Activated naive CD4-positive, alpha-beta T cell treated with anti-CD3 and anti-CD28 coated beads for 36 hours (primary cell): ENCODE measurements at regions not wholly inside any gene's neighbourhood (a gene's known extent, or its start where the extent isn't known, plus 50 kb on each side); places are given as distances from the start of the nearest gene placed in this dataset.

Experiments used
- CTCF ChIA-PET: fragments of 350-600 bp; sonication (Branson Sonifier 250); formaldehyde crosslinking; loops from one replicate; lab custom pipeline; 2021; ENCODE audit warnings: antibody characterized with exemption; lab: Charles Lee
- DNase-seq: peaks from one replicate; pipeline ENCODE4 v3.0.0-alpha.2; 2020
- H3K27ac Mint-ChIP-seq: one replicate; pipeline ENCODE4 v1.8.0; 2021; ENCODE audit warnings: mild to moderate bottlenecking, mixed read lengths
- H3K27me3 Mint-ChIP-seq: one replicate; pipeline ENCODE4 v1.8.0; 2021; ENCODE audit warnings: low read depth, mixed read lengths
- H3K36me3 Mint-ChIP-seq: one replicate; pipeline ENCODE4 v1.8.0; 2021; ENCODE audit warnings: low read depth, mixed read lengths
- H3K4me1 Mint-ChIP-seq: one replicate; pipeline ENCODE4 v1.8.0; 2021; ENCODE audit warnings: low read depth, mixed read lengths
- H3K4me3 Mint-ChIP-seq: one replicate; pipeline ENCODE4 v1.8.0; 2021; ENCODE audit warnings: mild to moderate bottlenecking, moderate library complexity, mixed read lengths
- H3K9me3 Mint-ChIP-seq: one replicate; pipeline ENCODE4 v1.8.0; 2021; ENCODE audit warnings: mixed read lengths
- intact Hi-C: fragments of 100-400 bp; cut with micrococcal nuclease; formaldehyde crosslinking; loops from one replicate; pipeline ENCODE4 v1.15.1; 2023

DNA sequence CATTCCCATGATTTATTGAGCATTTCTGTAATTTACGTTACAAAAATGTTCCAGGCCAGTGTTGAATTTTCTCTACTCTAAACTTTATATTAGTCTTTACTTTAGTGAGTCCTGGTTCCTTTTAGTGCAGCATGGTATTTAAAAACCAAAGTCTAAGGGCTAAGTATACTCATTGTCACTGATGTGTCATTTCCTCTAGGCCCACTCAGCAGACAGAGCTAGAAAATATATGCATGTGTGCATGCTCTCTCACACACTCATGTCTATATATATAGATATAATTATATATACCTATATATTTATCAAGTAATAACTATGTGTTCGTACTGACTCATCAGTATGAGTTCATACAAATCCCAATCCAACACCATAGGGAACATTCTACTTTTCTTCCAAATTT is 132.5 kb upstream of the SLC8A1 start:
- CTCF ChIA-PET: no interaction called here
- Mint-ChIP-seq H3K9me3 (peaks cover 3% of the 10 kb centered on the region), H3K27ac (no peak overlapping the region), H3K4me1 (no peaks in the 10 kb centered on the region), H3K27me3 (no peaks in the 10 kb centered on the region), H3K36me3 (no peaks in the 10 kb centered on the region), H3K4me3 (no peak overlapping the region)
- DNase-seq: no peak
- intact Hi-C loops: no loop called here

- DNase-seq: no peak
- H3K27ac Mint-ChIP-seq: no peak overlapping the region
- H3K36me3 Mint-ChIP-seq: no peaks in the 10 kb centered on the region
- no peak overlapping the region for H3K4me3 Mint-ChIP-seq
- CTCF ChIA-PET: no interaction called here
- H3K9me3 Mint-ChIP-seq: no peaks in the 10 kb centered on the region
- no peaks in the 10 kb centered on the region for H3K4me1 Mint-ChIP-seq
- intact Hi-C loops: no loop called here
- no peaks in the 10 kb centered on the region for H3K27me3 Mint-ChIP-seq
Measured at GRCh38 chr2:40591774-40592173, 139.9 kb upstream of the SLC8A1 start.

DNA sequence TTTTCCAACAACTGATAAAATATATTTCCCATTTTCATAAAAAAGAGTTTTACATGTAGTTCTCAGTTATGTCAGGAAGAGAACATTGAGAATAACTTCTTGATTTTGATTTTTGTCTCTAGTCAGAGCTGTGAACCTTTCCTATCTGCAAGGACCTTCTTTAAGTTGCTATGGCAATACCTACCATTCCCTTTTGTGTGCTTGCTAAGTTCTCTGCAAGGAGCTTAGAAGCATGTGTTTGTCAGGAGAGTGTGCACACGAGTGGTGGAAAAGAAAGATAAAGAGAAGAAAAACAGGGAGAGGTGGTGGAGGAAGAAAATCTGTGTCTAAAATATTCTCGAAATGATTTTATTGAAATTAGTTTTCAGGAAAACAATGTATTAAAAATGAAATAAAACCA is 140.3 kb upstream of the SLC8A1 start:
- intact Hi-C loops: no loop called here
- DNase-seq: no peak
- CTCF ChIA-PET: no interaction called here
- Mint-ChIP-seq H3K27ac (no peak overlapping the region), H3K9me3 (no peaks in the 10 kb centered on the region), H3K27me3 (no peaks in the 10 kb centered on the region), H3K4me3 (no peak overlapping the region), H3K36me3 (no peaks in the 10 kb centered on the region), H3K4me1 (no peaks in the 10 kb centered on the region)

GRCh38 chr2:40606862-40607261 is 155.0 kb upstream of the SLC8A1 start:
- Mint-ChIP-seq H3K9me3 (peaks cover 2% of the 10 kb centered on the region), H3K27me3 (no peaks in the 10 kb centered on the region), H3K36me3 (no peaks in the 10 kb centered on the region), H3K27ac (no peak overlapping the region), H3K4me1 (no peaks in the 10 kb centered on the region), H3K4me3 (no peak overlapping the region)
- CTCF ChIA-PET: no interaction called here
- intact Hi-C loops: no loop called here
- no peak for DNase-seq

GRCh38 chr2:40611196-40611595 is 159.3 kb upstream of the SLC8A1 start:
- Mint-ChIP-seq H3K27ac (no peak overlapping the region), H3K4me3 (no peak overlapping the region), H3K27me3 (no peaks in the 10 kb centered on the region), H3K4me1 (no peaks in the 10 kb centered on the region), H3K36me3 (no peaks in the 10 kb centered on the region), H3K9me3 (peaks cover 2% of the 10 kb centered on the region)
- CTCF ChIA-PET: no interaction called here
- intact Hi-C loops: no loop called here
- no peak for DNase-seq

DNA sequence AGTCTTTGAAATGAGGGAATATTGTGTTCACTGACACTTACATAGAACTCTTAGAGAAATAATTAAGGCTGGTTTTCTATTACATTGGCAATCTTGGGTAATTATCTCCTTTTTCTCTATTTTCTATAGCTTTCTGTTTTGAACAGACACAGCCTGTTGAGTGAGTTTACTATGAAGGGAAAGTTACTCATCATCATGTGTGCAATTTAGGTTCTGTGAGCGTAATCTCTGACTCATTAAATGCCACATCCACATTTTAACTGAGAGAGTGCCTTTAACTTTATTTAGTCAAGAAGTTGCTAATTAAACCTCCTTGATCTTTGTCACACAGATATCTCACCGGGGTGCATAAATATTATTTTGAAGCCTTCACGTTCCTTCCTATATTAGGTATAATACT is 174.0 kb upstream of the SLC8A1 start:
- H3K9me3 Mint-ChIP-seq: no peaks in the 10 kb centered on the region
- no peak overlapping the region for H3K27ac Mint-ChIP-seq
- intact Hi-C loops: no loop called here
- no peak for DNase-seq
- no peaks in the 10 kb centered on the region for H3K4me1 Mint-ChIP-seq
- no peaks in the 10 kb centered on the region for H3K36me3 Mint-ChIP-seq
- CTCF ChIA-PET: no interaction called here
- no peaks in the 10 kb centered on the region for H3K27me3 Mint-ChIP-seq
- H3K4me3 Mint-ChIP-seq: no peak overlapping the region

DNA sequence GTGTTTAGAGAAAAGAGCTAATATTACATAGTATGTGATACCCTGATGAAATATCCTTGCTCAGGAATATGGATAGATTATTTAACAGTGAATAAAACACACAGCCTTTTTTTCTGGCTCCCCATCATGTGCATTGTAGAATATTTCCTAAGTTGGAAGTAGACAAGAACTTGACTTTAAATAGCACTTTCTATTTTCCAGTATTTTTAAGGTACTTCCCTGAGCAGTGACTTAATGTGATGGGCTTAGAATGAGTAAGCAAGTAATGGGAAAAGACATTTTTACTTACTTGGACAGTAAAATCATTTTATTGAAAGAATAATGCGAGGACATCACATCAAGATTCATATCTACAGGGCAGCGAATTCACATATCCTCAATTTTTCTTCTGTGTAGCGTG is 176.7 kb upstream of the SLC8A1 start:
- H3K36me3 Mint-ChIP-seq: no peaks in the 10 kb centered on the region
- H3K27me3 Mint-ChIP-seq: no peaks in the 10 kb centered on the region
- DNase-seq: no peak
- H3K4me1 Mint-ChIP-seq: no peaks in the 10 kb centered on the region
- H3K4me3 Mint-ChIP-seq: no peak overlapping the region
- H3K27ac Mint-ChIP-seq: no peak overlapping the region
- CTCF ChIA-PET: no interaction called here
- intact Hi-C loops: no loop called here
- H3K9me3 Mint-ChIP-seq: no peaks in the 10 kb centered on the region

GRCh38 chr2:40629768-40630434 is 178.0 kb upstream of the SLC8A1 start:
- Mint-ChIP-seq H3K4me1 (no peaks in the 10 kb centered on the region), H3K36me3 (no peaks in the 10 kb centered on the region), H3K27ac (no peak overlapping the region), H3K9me3 (no peaks in the 10 kb centered on the region), H3K4me3 (no peak overlapping the region), H3K27me3 (no peaks in the 10 kb centered on the region)
- DNase-seq: no peak
- CTCF ChIA-PET: no interaction called here
- intact Hi-C loops: no loop called here

GRCh38 chr2:40639320-40639719 is 187.4 kb upstream of the SLC8A1 start:
- H3K27me3 Mint-ChIP-seq: no peaks in the 10 kb centered on the region
- no peak overlapping the region for H3K4me3 Mint-ChIP-seq
- H3K27ac Mint-ChIP-seq: no peak overlapping the region
- H3K9me3 Mint-ChIP-seq: no peaks in the 10 kb centered on the region
- no peaks in the 10 kb centered on the region for H3K4me1 Mint-ChIP-seq
- CTCF ChIA-PET: no interaction called here
- DNase-seq: no peak
- no peaks in the 10 kb centered on the region for H3K36me3 Mint-ChIP-seq
- intact Hi-C loops: no loop called here

DNA sequence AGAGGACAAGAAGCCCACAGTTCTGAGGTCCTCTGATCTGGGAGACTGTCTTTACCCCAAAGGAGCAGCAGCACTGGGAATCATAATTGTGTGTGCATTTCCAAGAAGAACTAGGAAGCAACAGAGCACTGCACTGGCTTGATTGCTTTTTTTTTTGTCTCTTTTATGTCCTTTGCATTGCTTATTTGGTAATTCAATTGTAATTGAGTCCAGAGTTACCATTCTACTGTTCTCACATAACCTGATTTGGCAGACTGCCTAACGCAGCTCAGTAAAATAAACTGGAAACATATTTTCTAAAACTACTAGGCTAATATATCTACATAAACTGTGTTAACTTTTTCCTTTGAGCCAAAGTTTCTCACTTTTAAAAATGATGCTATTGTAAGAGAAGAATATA is 190.3 kb upstream of the SLC8A1 start:
- H3K9me3 Mint-ChIP-seq: no peaks in the 10 kb centered on the region
- no peak overlapping the region for H3K27ac Mint-ChIP-seq
- no peak for DNase-seq
- no peaks in the 10 kb centered on the region for H3K27me3 Mint-ChIP-seq
- CTCF ChIA-PET: no interaction called here
- no peak overlapping the region for H3K4me3 Mint-ChIP-seq
- no peaks in the 10 kb centered on the region for H3K4me1 Mint-ChIP-seq
- no peaks in the 10 kb centered on the region for H3K36me3 Mint-ChIP-seq
- intact Hi-C loops: no loop called here

- no peak for DNase-seq
- Mint-ChIP-seq H3K4me3 (no peak overlapping the region), H3K36me3 (no peaks in the 10 kb centered on the region), H3K27me3 (no peaks in the 10 kb centered on the region), H3K9me3 (peaks cover 1% of the 10 kb centered on the region), H3K27ac (no peak overlapping the region), H3K4me1 (no peaks in the 10 kb centered on the region)
- intact Hi-C loops: no loop called here
- CTCF ChIA-PET: no interaction called here
Measured at GRCh38 chr2:40642726-40643125, 190.8 kb upstream of the SLC8A1 start.

DNA sequence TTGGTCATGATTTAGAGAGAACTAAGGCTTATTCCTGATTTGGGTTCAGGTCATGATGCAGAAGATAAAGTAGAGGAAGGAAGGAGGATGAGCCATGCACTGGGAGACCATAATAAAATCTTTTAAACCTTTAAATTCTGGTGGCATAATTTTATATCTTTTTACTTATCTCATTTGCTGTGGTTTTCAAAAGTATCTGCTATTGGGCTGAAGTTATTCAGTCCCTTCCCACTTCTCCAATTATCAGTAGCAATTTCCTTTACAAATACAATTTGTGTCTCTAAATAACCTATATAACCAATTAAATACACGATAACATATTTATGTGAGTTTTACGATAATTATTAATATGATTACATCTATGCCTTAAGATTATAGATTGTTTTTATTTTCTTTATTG is 194.8 kb upstream of the SLC8A1 start:
- no peaks in the 10 kb centered on the region for H3K27me3 Mint-ChIP-seq
- CTCF ChIA-PET: no interaction called here
- peaks cover 1% of the 10 kb centered on the region for H3K9me3 Mint-ChIP-seq
- no peak for DNase-seq
- H3K4me3 Mint-ChIP-seq: no peak overlapping the region
- H3K4me1 Mint-ChIP-seq: no peaks in the 10 kb centered on the region
- H3K27ac Mint-ChIP-seq: no peak overlapping the region
- H3K36me3 Mint-ChIP-seq: no peaks in the 10 kb centered on the region
- intact Hi-C loops: no loop called here

DNA sequence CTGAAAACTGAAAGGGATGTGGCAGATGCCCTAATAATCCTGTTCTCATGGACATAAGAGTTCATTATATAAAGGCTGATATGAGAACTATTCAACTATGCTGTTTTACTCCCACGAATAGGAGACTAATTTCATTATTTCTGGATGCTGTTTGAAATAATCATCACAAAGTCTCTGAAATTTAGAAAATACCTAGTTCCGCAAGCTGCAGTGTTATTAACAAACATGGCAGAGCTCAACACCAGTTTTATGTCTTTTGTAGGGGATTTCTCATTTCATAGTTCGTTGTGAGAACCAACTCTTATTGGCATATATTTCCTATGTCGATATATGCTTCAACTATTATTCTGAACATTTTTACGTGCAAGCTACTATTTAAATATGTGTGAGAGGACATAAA is 200.3 kb upstream of the SLC8A1 start:
- H3K36me3 Mint-ChIP-seq: no peaks in the 10 kb centered on the region
- H3K9me3 Mint-ChIP-seq: peaks cover 1% of the 10 kb centered on the region
- intact Hi-C loops: no loop called here
- H3K4me1 Mint-ChIP-seq: no peaks in the 10 kb centered on the region
- no peak for DNase-seq
- no peak overlapping the region for H3K27ac Mint-ChIP-seq
- H3K27me3 Mint-ChIP-seq: no peaks in the 10 kb centered on the region
- H3K4me3 Mint-ChIP-seq: no peak overlapping the region
- CTCF ChIA-PET: no interaction called here

DNA sequence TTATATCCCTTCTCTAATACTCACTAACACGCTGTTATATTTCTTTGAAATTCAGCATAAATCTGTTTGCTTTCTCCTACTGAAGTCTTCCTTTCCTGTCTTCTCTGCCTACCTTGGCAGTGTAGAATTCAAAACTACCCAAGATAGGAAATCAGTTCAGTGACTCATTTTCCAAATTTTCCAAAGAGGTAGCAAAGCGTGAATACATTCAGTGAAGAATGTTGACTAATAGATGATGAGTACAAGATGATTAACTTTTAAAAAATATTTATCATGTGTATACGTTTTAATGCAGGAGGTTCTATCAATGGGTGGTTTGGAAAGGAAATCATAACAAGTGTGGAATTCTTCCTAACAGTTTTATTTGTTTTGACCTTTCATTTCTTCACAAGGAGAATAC is 201.9 kb upstream of the SLC8A1 start:
- Mint-ChIP-seq H3K9me3 (no peaks in the 10 kb centered on the region), H3K27me3 (no peaks in the 10 kb centered on the region), H3K36me3 (no peaks in the 10 kb centered on the region), H3K4me3 (no peak overlapping the region), H3K4me1 (no peaks in the 10 kb centered on the region), H3K27ac (no peak overlapping the region)
- intact Hi-C loops: no loop called here
- DNase-seq: no peak
- CTCF ChIA-PET: no interaction called here
